ENCODE measurements at regions not wholly inside any gene's neighbourhood (a gene's known extent, or its start where the extent isn't known, plus 50 kb on each side); places are given as distances from the start of the nearest gene placed in this dataset.

GRCh38 chr11:29483831-29484230 is 533.0 kb downstream of the KCNA4 start:
- H3K9me3 ChIP-seq, result no peaks in the 10 kb centered on the region
- H3K4me1 ChIP-seq, result no peaks in the 10 kb centered on the region
- intact Hi-C loops (cut with DNase I; ENCODE audit: low total_unique reads), result no loop called here
- no peak overlapping the region for H3K4me3 ChIP-seq
- no peak overlapping the region for H3K27ac ChIP-seq
- H3K36me3 ChIP-seq, result no peaks in the 10 kb centered on the region
- TF ChIP-seq CTCF (IDR thresholded peaks at IDR 0.05) (no peak), POLR2AphosphoS5 (IDR thresholded peaks at IDR 0.05) (no peak), POLR2A (IDR thresholded peaks at IDR 0.05) (no peak)
- no peaks in the 10 kb centered on the region for H3K27me3 ChIP-seq
- no peak for DNase-seq (ENCODE audit: low spot score in 2 of 2)

GRCh38 chr11:29482510-29482909 is 534.3 kb downstream of the KCNA4 start:
- DNase-seq (ENCODE audit: low spot score in 2 of 2), result no peak
- TF ChIP-seq POLR2A (IDR thresholded peaks at IDR 0.05) (no peak), CTCF (IDR thresholded peaks at IDR 0.05) (no peak), POLR2AphosphoS5 (IDR thresholded peaks at IDR 0.05) (no peak)
- no peaks in the 10 kb centered on the region for H3K9me3 ChIP-seq

GRCh38 chr11:29481738-29482137 is 535.1 kb downstream of the KCNA4 start:
- DNase-seq (ENCODE audit: low spot score in 2 of 2), result no peak
- intact Hi-C loops (cut with DNase I; ENCODE audit: low total_unique reads), result no loop called here
- H3K9me3 ChIP-seq, result no peaks in the 10 kb centered on the region
- H3K36me3 ChIP-seq, result no peaks in the 10 kb centered on the region
- H3K4me1 ChIP-seq, result no peaks in the 10 kb centered on the region
- TF ChIP-seq POLR2A (IDR thresholded peaks at IDR 0.05), result no peak
- no peak for TF ChIP-seq POLR2AphosphoS5 (IDR thresholded peaks at IDR 0.05)
- TF ChIP-seq CTCF (IDR thresholded peaks at IDR 0.05), result no peak
- no peaks in the 10 kb centered on the region for H3K27me3 ChIP-seq
- no peak overlapping the region for H3K4me3 ChIP-seq
- no peak overlapping the region for H3K27ac ChIP-seq

More at GRCh38 chr11:29482510-29482909, 534.3 kb downstream of the KCNA4 start:
- H3K4me1 ChIP-seq, result no peaks in the 10 kb centered on the region
- intact Hi-C loops (cut with DNase I; ENCODE audit: low total_unique reads), result no loop called here
- H3K36me3 ChIP-seq, result no peaks in the 10 kb centered on the region
- no peaks in the 10 kb centered on the region for H3K27me3 ChIP-seq
- no peak overlapping the region for H3K27ac ChIP-seq
- no peak overlapping the region for H3K4me3 ChIP-seq

GRCh38 chr11:29480981-29481380 is 535.8 kb downstream of the KCNA4 start:
- DNase-seq (ENCODE audit: low spot score in 2 of 2), result no peak
- Histone ChIP-seq H3K36me3 (no peaks in the 10 kb centered on the region), H3K27me3 (no peaks in the 10 kb centered on the region), H3K4me3 (no peak overlapping the region), H3K9me3 (no peaks in the 10 kb centered on the region), H3K4me1 (no peaks in the 10 kb centered on the region), H3K27ac (no peak overlapping the region)
- intact Hi-C loops (cut with DNase I; ENCODE audit: low total_unique reads), result no loop called here
- TF ChIP-seq POLR2AphosphoS5 (IDR thresholded peaks at IDR 0.05) (no peak), CTCF (IDR thresholded peaks at IDR 0.05) (no peak), POLR2A (IDR thresholded peaks at IDR 0.05) (no peak)

GRCh38 chr11:29458252-29458651 is 558.6 kb downstream of the KCNA4 start:
- intact Hi-C loops (cut with DNase I; ENCODE audit: low total_unique reads), result loop anchor here (10.0 kb wide), 1 partner anchor 577 kb away; no protein-coding TSS in a partner anchor
- no peak overlapping the region for H3K4me3 ChIP-seq
- DNase-seq (ENCODE audit: low spot score in 2 of 2), result no peak
- no peaks in the 10 kb centered on the region for H3K36me3 ChIP-seq
- H3K27ac ChIP-seq, result no peak overlapping the region
- H3K27me3 ChIP-seq, result no peaks in the 10 kb centered on the region
- no peaks in the 10 kb centered on the region for H3K9me3 ChIP-seq
- TF ChIP-seq CTCF (IDR thresholded peaks at IDR 0.05) (no peak), POLR2A (IDR thresholded peaks at IDR 0.05) (no peak), POLR2AphosphoS5 (IDR thresholded peaks at IDR 0.05) (no peak)
- H3K4me1 ChIP-seq, result no peaks in the 10 kb centered on the region

Data from breast epithelium (tissue), 4 donors.